H1 (cell line): ENCODE measurements at regions not wholly inside any gene's neighbourhood (a gene's known extent, or its start where the extent isn't known, plus 50 kb on each side); places are given as distances from the start of the nearest gene placed in this dataset.

Experiments
- CTCF ChIA-PET: fragments of 300-600 bp; sonication (Branson Sonifier 250); formaldehyde crosslinking; loops from one replicate; lab custom pipeline; 2021; ENCODE audit not compliant: partially characterized antibody; lab: Charles Lee
- POLR2A ChIA-PET: fragments of 300-600 bp; sonication (Branson Sonifier 250); formaldehyde crosslinking; loops from one replicate; lab custom pipeline; 2021; ENCODE audit warnings: inconsistent platforms; ENCODE audit not compliant: partially characterized antibody; lab: Charles Lee
- DNase-seq, 2 experiments: peaks; one replicate each; pipeline versions ENCODE4 v3.0.0 to v3.0.0-alpha.2; 2010 to 2022; ENCODE audit warnings: low spot score in 2 of 2, low read depth in 1 of 2, mixed read lengths in 1 of 2
- FAIRE-seq: peaks from 2 replicates; lab custom pipeline; 2011; peaks lifted over from hg19 to GRCh38; lab: Jason Lieb, UNC
- H2AFZ ChIP-seq: 2 replicates; pipeline ENCODE4 v1.8.1; 2012; ENCODE audit warnings: low read length, inconsistent platforms
- H2AK5ac ChIP-seq: 2 replicates; pipeline ENCODE4 v1.6.1; 2013; ENCODE audit warnings: low read depth, low read length
- H2BK120ac ChIP-seq: replicated peaks from 2 replicates; pipeline ENCODE3; 2013; ENCODE audit warnings: low read depth, low read length, inconsistent platforms
- H2BK12ac ChIP-seq: 2 replicates; pipeline ENCODE4 v1.6.1; 2013; ENCODE audit warnings: low read depth, low read length
- H2BK15ac ChIP-seq: 2 replicates; pipeline ENCODE4 v1.6.1; 2013; ENCODE audit warnings: low read length
- H2BK20ac ChIP-seq: 2 replicates; pipeline ENCODE4 v1.6.1; 2013; ENCODE audit warnings: low read length
- H2BK5ac ChIP-seq: 2 replicates; pipeline ENCODE4 v1.6.1; 2013; ENCODE audit warnings: low read depth, low read length
- H3K14ac ChIP-seq: 2 replicates; pipeline ENCODE4 v1.6.1; 2013; ENCODE audit warnings: inconsistent platforms; ENCODE audit not compliant: insufficient read length
- H3K18ac ChIP-seq: 2 replicates; pipeline ENCODE4 v1.6.1; 2013; ENCODE audit warnings: low read length; ENCODE audit errors: extremely low read depth
- H3K23ac ChIP-seq: 2 replicates; pipeline ENCODE4 v1.6.1; 2013; ENCODE audit warnings: inconsistent platforms; ENCODE audit not compliant: insufficient read length
- H3K23me2 ChIP-seq: 2 replicates; pipeline ENCODE4 v1.6.1; 2013; ENCODE audit warnings: low read depth, low read length
- H3K27ac ChIP-seq: 2 replicates; pipeline ENCODE4 v1.6.1; 2011; ENCODE audit warnings: low read depth, low read length, inconsistent platforms
- H3K27me3 ChIP-seq, 4 experiments: replicated peaks in 1 of 4; 1 replicate in 1 of 4; 2 replicates in 3 of 4; pipeline versions ENCODE4 v1.6.1 to v1.8.1; 2011 to 2013; ENCODE audit warnings: low read length in 3 of 4, mild to moderate bottlenecking in 3 of 4, inconsistent platforms in 2 of 4, mixed read lengths in 2 of 4, moderate library complexity in 1 of 4; ENCODE audit not compliant: control insufficient read depth in 3 of 4, insufficient read depth in 3 of 4; ENCODE audit errors: extremely low read depth in 1 of 4
- H3K36me3 ChIP-seq, 4 experiments: 2 replicates each; pipeline versions ENCODE4 v1.6.1 to v1.8.1; 2011 to 2013; ENCODE audit warnings: mild to moderate bottlenecking in 4 of 4, low read length in 3 of 4, moderate library complexity in 2 of 4, control low read depth in 1 of 4, inconsistent platforms in 1 of 4; ENCODE audit not compliant: insufficient read depth in 4 of 4, control insufficient read depth in 2 of 4
- H3K4ac ChIP-seq: replicated peaks from 2 replicates; pipeline ENCODE3; 2013; ENCODE audit warnings: low read length, low read depth, mixed read lengths, inconsistent platforms; ENCODE audit not compliant: insufficient read length
- H3K4me1 ChIP-seq, 4 experiments: replicated peaks in 1 of 4; 1 replicate in 1 of 4; 2 replicates in 3 of 4; pipeline versions ENCODE4 v1.6.1 to v1.8.1; 2011 to 2013; ENCODE audit warnings: low read length in 3 of 4, inconsistent platforms in 2 of 4, mixed read lengths in 1 of 4; ENCODE audit not compliant: insufficient read depth in 4 of 4, control insufficient read depth in 3 of 4
- H3K4me2 ChIP-seq, 2 experiments: 2 replicates each; pipeline versions ENCODE4 v1.6.1 to v1.8.1; 2011 to 2013; ENCODE audit warnings: low read depth in 2 of 2, low read length in 2 of 2, control low read depth in 1 of 2, inconsistent platforms in 1 of 2, mild to moderate bottlenecking in 1 of 2; ENCODE audit not compliant: insufficient read depth in 1 of 2
- H3K4me3 ChIP-seq, 4 experiments: fragments of 200-600, 300-600 bp in 1 of 4; sonication (generic), shearing (Covaris generic), sonication (Bioruptor Twin) in 1 of 4; 2 replicates each; pipeline versions ENCODE4 v1.5.1 to v1.8.1; 2011 to 2016; ENCODE audit warnings: low read length in 4 of 4, low read depth in 3 of 4, control low read depth in 2 of 4, inconsistent platforms in 2 of 4, mild to moderate bottlenecking in 2 of 4, mixed read lengths in 1 of 4, moderate library complexity in 1 of 4; ENCODE audit not compliant: insufficient read depth in 2 of 4; ENCODE audit errors: extremely low read depth in 1 of 4
- H3K56ac ChIP-seq: replicated peaks from 2 replicates; pipeline ENCODE3; 2013; ENCODE audit warnings: low read depth, mild to moderate bottlenecking, mixed read lengths, low read length, inconsistent platforms; ENCODE audit not compliant: insufficient read length
- H3K79me1 ChIP-seq: 2 replicates; pipeline ENCODE4 v1.6.1; 2013; ENCODE audit warnings: low read depth, low read length, control low read depth
- H3K79me2 ChIP-seq, 2 experiments: 2 replicates each; pipeline versions ENCODE4 v1.6.1 to v1.8.1; 2012 to 2013; ENCODE audit warnings: low read length in 2 of 2, mild to moderate bottlenecking in 2 of 2, inconsistent platforms in 1 of 2; ENCODE audit not compliant: insufficient read depth in 2 of 2, control insufficient read depth in 1 of 2
- H3K9ac ChIP-seq, 4 experiments: replicated peaks in 1 of 4; 1 replicate in 1 of 4; 2 replicates in 3 of 4; pipeline versions ENCODE4 v1.6.1 to v1.8.1; 2011 to 2013; ENCODE audit warnings: low read depth in 3 of 4, low read length in 3 of 4, control low read depth in 2 of 4, mild to moderate bottlenecking in 2 of 4, moderate library complexity in 2 of 4, inconsistent platforms in 1 of 4; ENCODE audit errors: extremely low read depth in 1 of 4
- H3K9me3 ChIP-seq, 2 experiments: 2 replicates each; pipeline versions ENCODE4 v1.6.1 to v1.8.1; 2012 to 2013; ENCODE audit warnings: mild to moderate bottlenecking in 2 of 2, moderate library complexity in 2 of 2, control low read depth in 1 of 2, inconsistent platforms in 1 of 2, low read depth in 1 of 2, low read length in 1 of 2, mixed read lengths in 1 of 2; ENCODE audit not compliant: insufficient read depth in 2 of 2
- H4K20me1 ChIP-seq, 2 experiments: replicated peaks in 1 of 2; 2 replicates each; pipeline versions ENCODE3 to v1.8.1; 2011 to 2013; ENCODE audit warnings: inconsistent platforms in 2 of 2, low read length in 2 of 2, mild to moderate bottlenecking in 1 of 2; ENCODE audit not compliant: insufficient read depth in 2 of 2, control insufficient read depth in 1 of 2
- H4K5ac ChIP-seq: 2 replicates; pipeline ENCODE4 v1.6.1; 2013; ENCODE audit warnings: low read length, low read depth, mixed read lengths, inconsistent platforms; ENCODE audit not compliant: insufficient read length
- H4K8ac ChIP-seq: 2 replicates; pipeline ENCODE4 v1.8.0; 2013; ENCODE audit warnings: mild to moderate bottlenecking, moderate library complexity, low read length, inconsistent platforms; ENCODE audit not compliant: insufficient read depth; ENCODE audit errors: extremely low read depth
- H4K91ac ChIP-seq: replicated peaks from 2 replicates; pipeline ENCODE3; 2013; ENCODE audit warnings: low read length, mixed read lengths, inconsistent platforms; ENCODE audit not compliant: insufficient read length
- JUND ChIP-seq: IDR thresholded peaks from 2 replicates; pipeline ENCODE4 v1.6.1; 2011; ENCODE audit warnings: mild to moderate bottlenecking, improper control_type of control experiment, low read length
- POLR2A ChIP-seq, 2 experiments: IDR thresholded peaks; 1 replicate in 1 of 2; 2 replicates in 1 of 2; pipeline ENCODE4 v1.6.1; 2011; ENCODE audit warnings: low read depth in 2 of 2, low read length in 2 of 2, mild to moderate bottlenecking in 2 of 2; ENCODE audit errors: control extremely low read depth in 1 of 2
- WGBS, 2 experiments: shearing (Covaris generic) in 1 of 2; methylation state at CpG; one replicate each; pipeline versions ENCODE4 v1.1.6 to v1.1.7; 2013 to 2015; ENCODE audit warnings: low lambda C conversion rate in 2 of 2, mixed read lengths in 2 of 2, inconsistent platforms in 1 of 2, low coverage in 1 of 2, missing lambda C conversion rate in 1 of 2; ENCODE audit not compliant: insufficient replicate concordance in 2 of 2, insufficient coverage in 1 of 2, insufficient read length in 1 of 2; ENCODE audit errors: extremely low coverage in 1 of 2, missing lambda C conversion rate in 1 of 2; 5-methylcytosine and 5-hydroxymethylcytosine counted together

DNA sequence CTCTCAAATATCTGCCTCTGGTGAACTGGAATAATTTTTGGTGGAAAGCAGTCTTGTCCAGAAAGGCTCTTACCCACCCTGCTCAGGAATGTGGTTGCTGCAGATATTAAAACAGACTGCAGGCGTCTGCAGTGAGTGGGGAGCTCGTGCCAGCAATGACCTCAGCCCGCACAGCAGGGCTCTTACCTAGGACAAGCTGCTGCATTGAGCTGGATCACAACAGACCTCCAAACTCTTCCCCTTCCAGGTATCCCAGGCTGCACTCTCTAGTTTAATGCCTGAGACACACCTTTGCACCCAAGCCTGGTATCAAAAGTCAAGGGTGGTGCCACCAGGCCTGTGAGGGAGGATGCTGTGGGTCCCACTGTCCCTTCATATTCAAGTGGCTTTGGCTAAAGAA lies 69.7 kb upstream of the CDON start:
- no peak overlapping the region for H3K56ac ChIP-seq
- H3K4ac ChIP-seq: no peak overlapping the region
- H3K79me2 ChIP-seq: no peaks in the 10 kb centered on the region
- no peak overlapping the region for H2AFZ ChIP-seq
- no peak overlapping the region for H3K27ac ChIP-seq
- no peak overlapping the region for H2BK20ac ChIP-seq
- H3K14ac ChIP-seq: no peak overlapping the region
- no peak overlapping the region for H3K18ac ChIP-seq
- H3K4me1 ChIP-seq: peaks cover 2 to 15% (median 8%) of the 10 kb centered on the region in 4 experiments; a peak in 5 of 7 replicates
- H2BK5ac ChIP-seq: no peak overlapping the region
- FAIRE-seq: no peak
- H3K79me1 ChIP-seq: no peaks in the 10 kb centered on the region
- DNase-seq: no peak
- no peak overlapping the region for H2BK15ac ChIP-seq
- no peaks in the 10 kb centered on the region for H3K9me3 ChIP-seq
- H2BK12ac ChIP-seq: no peak overlapping the region
- H4K91ac ChIP-seq: no peak overlapping the region
- TF ChIP-seq JUND: peak; percentile 52; the same call in 1 of the 2 replicates
- TF ChIP-seq POLR2A (IDR thresholded peaks at IDR 0.05; ENCODE audit: control extremely low read depth in 1 of 2, low read depth in 2 of 2, low read length in 2 of 2): no peak
- TF ChIP-seq, all 59 proteins: peak for 1
- H4K5ac ChIP-seq: no peak overlapping the region
- WGBS, 2 experiments: 77% methylated on average over 3 of the region's 3 CpGs; no CpG with 5 or more reads in 1 of the 2 experiments
- no peak overlapping the region for H2BK120ac ChIP-seq
- no peak overlapping the region for H4K8ac ChIP-seq
- no peak overlapping the region for H3K9ac ChIP-seq
- no peak overlapping the region for H3K4me3 ChIP-seq
- no peaks in the 10 kb centered on the region for H4K20me1 ChIP-seq
- no peak overlapping the region for H3K23ac ChIP-seq
- no peaks in the 10 kb centered on the region for H3K27me3 ChIP-seq
- no peaks in the 10 kb centered on the region for H3K23me2 ChIP-seq
- H3K36me3 ChIP-seq: no peaks in the 10 kb centered on the region
- ChIA-PET POLR2A (interaction anchor here (1.1 kb wide), 1 partner anchor 8 kb away, joined by 4 read pairs; no protein-coding TSS in a partner anchor), CTCF (interaction anchor here (0.6 to 2.0 kb wide), 10 partner anchors 12 to 222 kb away, joined by 3 to 8 read pairs (median 4); no protein-coding TSS in a partner anchor)
- 0 out of 4 replicates have a peak overlapping the region, but pooled peaks of 1 of the 2 experiments have one; percentile 18 for H3K4me2 ChIP-seq
- H2AK5ac ChIP-seq: no peak overlapping the region
